SU-DHL-6 (cell line): ENCODE measurements at regions not wholly inside any gene's neighbourhood (a gene's known extent, or its start where the extent isn't known, plus 50 kb on each side); places are given as distances from the start of the nearest gene placed in this dataset.

Source experiments
- EZH2phosphoT487 ChIP-seq: fragments of 200-600 bp; sonication (generic), shearing (Covaris generic); conservative IDR thresholded peaks from 2 replicates; pipeline ENCODE4 v1.6.1; 2018; ENCODE audit warnings: mild to moderate bottlenecking, antibody characterized with exemption, low read length, moderate library complexity, mixed read lengths
- TF ChIP-seq, protein P1 (sequence below): fragments of 200-600 bp; sonication (generic); IDR thresholded peaks from one replicate; pipeline ENCODE4 v1.5.1; 2017; ENCODE audit warnings: antibody characterized with exemption, mild to moderate bottlenecking, low read length, moderate library complexity; ENCODE audit not compliant: insufficient read depth, poor library complexity, severe bottlenecking

DNA sequence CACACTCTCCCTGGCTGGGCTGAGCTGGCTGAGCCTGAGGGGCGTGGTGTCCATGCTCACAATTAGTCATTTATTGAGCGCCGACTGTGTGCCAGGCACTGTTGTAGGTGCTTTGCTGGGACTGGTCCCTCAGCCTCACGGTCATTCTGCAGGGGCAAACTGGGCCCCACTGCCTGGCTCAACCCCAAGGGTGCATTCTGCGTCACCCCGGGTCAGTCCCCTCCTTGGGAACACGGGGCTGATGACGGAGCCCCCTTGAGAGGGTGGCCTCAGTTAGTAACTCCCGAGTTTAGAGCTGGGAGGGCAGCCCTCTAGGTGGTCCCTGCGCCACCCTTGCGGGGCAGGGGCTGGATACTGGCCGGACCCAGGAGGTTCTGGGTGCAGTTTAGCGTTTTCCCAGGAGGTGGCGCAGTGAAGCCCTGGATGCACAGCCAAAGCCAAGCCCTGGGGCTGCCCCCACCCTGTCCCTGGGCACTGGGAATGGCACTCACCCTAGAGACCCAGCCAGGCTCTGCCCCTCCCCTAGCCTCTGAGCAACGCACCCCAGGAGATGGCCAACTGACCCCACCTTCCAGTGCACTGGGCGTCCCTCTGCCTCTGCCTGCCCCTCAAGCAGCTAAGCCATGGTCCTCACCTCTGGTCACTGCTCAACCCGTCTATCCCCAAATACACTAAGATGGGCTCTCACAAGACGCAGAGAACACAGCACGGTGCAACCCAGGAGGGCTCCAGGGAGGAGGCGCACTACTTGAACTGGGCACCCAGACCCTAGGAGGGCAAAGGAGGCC lies 243.2 kb upstream of the GSE1 start:
- TF ChIP-seq, protein P1, sequence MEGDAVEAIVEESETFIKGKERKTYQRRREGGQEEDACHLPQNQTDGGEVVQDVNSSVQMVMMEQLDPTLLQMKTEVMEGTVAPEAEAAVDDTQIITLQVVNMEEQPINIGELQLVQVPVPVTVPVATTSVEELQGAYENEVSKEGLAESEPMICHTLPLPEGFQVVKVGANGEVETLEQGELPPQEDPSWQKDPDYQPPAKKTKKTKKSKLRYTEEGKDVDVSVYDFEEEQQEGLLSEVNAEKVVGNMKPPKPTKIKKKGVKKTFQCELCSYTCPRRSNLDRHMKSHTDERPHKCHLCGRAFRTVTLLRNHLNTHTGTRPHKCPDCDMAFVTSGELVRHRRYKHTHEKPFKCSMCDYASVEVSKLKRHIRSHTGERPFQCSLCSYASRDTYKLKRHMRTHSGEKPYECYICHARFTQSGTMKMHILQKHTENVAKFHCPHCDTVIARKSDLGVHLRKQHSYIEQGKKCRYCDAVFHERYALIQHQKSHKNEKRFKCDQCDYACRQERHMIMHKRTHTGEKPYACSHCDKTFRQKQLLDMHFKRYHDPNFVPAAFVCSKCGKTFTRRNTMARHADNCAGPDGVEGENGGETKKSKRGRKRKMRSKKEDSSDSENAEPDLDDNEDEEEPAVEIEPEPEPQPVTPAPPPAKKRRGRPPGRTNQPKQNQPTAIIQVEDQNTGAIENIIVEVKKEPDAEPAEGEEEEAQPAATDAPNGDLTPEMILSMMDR, result peak; percentile 74
- no peak for TF ChIP-seq EZH2phosphoT487
